Tongue (tissue), 1 donor: ENCODE measurements at regions not wholly inside any gene's neighbourhood (a gene's known extent, or its start where the extent isn't known, plus 50 kb on each side); places are given as distances from the start of the nearest gene placed in this dataset.
"Not testable (repeated sequence)": the region's sequence is repeated elsewhere in the genome, so short reads cannot be mapped to it uniquely, and the experiment has no call there.

Experiments
- DNase-seq: peaks from one replicate; pipeline ENCODE4 v3.0.0-alpha.2; 2015

DNA sequence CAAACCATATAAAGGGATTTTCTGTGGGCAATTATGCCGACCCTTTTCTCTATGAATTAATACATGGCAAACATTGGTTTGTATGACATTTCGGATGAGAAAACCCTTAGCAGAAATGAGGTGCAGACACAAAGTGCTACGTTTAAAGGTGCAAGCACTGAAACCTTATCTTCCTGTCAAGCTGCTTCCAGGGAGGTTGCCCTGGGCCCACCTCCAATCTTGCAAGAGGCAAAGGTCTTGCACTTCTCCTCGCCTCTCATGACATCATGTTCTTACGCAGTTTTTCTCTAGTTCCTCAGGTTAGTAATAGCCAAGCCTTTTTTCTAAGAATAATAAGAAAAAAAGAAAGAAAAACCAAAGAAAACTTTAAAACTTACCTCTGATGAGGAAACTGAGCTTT, 220.1 kb downstream of the DHX15 start:
- DNase-seq = no peak

DNA sequence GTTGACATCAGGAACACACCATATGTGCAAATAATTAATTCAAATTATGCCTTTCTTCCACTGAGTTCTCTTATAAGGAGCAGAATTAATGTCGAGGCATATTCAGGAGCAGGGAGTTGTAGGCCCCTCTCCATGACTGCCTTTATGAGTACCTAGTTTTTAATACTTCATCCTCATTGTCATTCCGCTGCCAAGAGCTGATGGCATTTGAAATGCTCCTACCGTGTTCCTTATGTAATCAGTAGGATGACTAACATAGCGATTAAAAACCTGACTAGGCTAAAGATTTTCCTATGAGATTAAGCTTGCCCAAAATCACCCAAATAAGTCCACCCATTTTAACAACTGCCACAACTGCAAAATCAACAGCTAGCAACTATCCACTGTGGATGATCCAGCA, 220.6 kb downstream of the DHX15 start:
- no peak for DNase-seq

GRCh38 chr4:24352112-24352511, 232.2 kb downstream of the DHX15 start:
- no peak for DNase-seq

DNA sequence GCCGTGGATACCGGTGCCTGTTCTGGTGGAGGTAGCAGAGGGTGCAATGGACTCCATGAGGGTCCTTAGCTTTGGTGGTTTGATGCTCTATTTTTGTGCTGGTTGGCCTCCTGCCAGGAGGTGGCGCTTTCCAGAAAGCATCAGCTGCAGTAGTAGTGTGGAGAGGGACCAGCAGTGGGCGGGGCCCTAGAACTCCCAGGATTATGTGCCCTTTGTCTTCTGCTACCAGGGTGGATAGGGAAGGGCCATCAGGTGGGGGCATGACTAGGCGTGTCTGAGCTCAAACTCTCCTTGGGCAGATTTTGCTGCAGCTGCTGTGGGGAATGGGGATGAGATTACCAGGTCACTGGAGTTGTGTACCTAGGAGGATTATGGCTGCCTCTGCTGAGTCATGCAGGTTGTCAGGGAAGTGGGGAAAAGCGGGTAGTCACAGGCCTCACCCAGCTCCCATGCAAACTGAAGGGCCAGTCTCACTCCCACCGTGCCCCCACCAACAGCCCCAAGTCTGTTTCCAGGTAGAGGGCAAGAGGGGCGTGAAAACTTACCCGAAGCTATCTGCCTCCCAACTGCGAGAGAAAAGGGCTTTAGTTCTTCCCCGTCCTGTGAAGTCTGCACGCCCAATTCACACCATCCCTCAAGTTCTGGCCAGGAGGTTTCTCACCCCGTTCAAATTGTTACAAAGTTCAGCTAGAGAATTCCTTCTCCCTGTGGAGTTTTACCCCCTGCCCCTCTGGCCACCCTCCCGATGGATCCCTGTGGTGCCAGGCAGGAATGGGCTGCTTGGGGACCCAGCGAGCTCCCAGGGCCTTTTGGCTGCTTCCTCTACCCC, 235.0 kb downstream of the DHX15 start:
- not testable (repeated sequence) for DNase-seq

GRCh38 chr4:24339260-24339659, 245.1 kb downstream of the DHX15 start:
- no peak for DNase-seq

DNA sequence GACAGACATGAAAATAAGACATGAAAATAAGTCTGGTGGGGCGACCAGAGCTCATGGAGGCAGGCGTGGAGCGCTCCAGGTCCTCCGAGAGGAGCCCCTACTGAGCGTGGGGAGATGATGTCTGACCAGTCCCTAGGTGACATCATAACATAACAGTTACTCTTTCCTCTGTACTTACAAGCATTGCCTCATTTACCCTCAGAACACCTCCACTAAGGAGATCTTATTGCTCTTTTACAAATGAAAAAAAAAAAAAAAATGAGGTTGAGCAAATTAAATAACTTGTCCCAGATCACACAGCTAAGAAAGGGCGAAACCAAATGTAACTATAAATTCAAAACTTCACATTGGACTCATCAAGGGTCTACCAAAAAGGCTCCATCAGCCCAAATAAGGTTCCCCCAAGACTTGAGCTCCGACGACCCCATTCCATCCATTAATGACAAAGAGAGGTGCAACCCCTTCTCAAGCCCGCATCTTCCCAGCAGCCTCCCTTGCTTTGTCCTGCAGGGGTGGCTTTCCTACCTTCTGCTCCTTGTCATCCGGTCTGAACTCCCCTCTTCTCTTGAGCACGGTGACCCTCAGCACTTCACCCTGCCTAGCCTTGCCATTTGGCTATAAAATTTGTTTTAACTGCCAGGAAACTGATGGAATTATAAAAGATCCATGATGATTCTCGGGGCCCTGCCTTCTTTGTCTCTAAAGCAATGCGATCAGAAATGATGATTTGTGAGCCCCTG, 246.7 kb downstream of the DHX15 start:
- DNase-seq = no peak

DNA sequence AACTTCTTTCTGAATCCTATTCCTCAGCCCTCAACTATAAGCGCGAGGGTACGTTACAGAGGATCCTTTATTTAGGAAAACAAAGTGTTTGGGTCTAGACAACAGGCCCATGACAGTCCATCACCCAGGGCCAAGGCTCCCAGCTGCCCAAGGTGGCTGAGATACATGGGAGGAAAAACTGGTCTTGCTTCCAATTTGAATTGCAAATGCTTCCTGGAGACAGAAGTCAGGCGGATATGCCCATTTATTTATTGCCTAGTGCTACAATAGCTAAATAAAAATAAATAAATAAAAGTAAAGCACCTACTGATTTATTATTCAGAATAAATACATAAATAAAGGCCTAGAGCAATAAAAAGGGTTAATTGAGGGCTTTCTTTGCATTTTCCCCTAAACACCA, 248.7 kb downstream of the DHX15 start:
- no peak for DNase-seq

DNA sequence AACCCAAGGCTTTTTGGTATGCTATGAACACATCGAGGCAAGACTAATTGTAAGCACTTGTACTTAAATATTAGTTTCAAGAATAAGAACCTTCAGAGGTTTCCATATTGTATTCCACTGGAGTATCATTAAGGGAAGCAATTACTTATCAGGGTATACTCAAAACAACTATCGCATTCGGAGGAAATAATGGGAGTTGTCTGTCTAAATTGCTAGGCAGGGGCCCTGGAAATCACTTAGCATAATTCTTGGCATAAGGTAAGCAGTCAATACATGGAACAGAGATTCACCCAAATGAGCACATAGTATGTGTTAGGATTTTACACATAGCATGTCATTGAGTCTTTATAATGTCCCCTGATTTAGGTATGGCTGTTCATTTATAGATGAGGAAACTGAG, 249.4 kb downstream of the DHX15 start:
- no peak for DNase-seq

GRCh38 chr4:24330573-24330972, 253.8 kb downstream of the DHX15 start:
- DNase-seq = no peak

DNA sequence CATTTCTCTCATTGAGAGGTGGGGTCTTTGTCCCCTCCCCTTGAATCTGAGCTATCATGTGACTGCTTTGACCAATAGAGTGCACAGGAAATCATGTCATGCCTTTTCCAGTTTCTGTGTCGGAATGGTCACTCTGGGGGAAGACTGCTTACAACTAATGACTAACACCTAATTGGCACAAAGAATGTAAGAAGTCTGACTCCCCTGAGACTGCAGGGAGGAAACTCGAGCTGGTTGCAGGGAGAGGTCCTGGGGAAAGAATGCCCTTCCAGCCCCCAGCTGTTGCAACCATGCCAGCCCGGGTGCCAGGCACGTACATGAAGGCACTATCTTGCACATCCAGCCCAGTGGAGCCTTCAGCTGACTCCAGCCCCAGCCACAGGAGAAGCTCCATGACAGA, 254.2 kb downstream of the DHX15 start:
- DNase-seq = peak; percentile 15

GRCh38 chr4:24328711-24329110, 255.6 kb downstream of the DHX15 start:
- DNase-seq = no peak

- DNase-seq = no peak
Observed at GRCh38 chr4:24328310-24328709, 256.0 kb downstream of the DHX15 start.

DNA sequence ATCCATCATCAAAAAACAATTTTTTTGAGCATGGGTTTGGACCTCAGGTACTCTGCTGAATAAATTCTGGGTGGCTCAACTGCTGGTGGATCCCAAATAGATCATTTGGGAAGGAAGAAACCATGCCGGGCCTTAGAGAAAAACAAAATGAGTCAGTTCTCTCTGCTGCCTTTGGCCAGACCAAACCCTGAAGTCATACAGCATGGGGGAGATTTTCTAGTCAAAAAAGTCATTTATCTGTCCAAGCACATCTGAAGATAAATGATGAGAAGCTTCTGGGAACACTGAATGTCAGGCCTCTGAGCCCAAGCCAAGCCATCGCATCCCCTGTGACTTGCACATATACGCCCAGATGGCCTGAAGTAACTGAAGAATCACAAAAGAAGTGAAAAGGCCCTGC, 261.4 kb downstream of the DHX15 start:
- DNase-seq = no peak

- DNase-seq = peak; percentile 13
Observed at GRCh38 chr4:24322511-24322910, 261.8 kb downstream of the DHX15 start.

- DNase-seq = no peak
Observed at GRCh38 chr4:24321616-24322015, 262.7 kb downstream of the DHX15 start.

DNA sequence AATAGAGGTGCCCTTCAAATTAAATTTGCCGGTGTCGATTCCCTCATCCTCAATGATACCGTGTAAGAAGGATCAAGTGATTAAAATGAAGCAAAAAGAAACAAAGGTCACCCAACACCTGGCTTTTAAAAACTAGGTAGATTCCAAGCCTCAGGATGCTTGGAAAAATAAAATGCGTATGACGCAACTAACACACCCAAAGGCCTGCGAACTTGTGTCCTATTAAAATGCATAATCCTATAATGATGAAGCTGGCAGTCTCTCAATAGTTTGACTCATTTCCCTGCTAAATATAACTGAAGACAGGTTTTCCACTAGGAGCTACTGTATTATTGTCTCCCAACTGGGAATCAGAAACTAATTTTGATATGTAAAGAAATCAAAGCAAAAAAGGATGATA, 263.2 kb downstream of the DHX15 start:
- peak; percentile 7 for DNase-seq

DNA sequence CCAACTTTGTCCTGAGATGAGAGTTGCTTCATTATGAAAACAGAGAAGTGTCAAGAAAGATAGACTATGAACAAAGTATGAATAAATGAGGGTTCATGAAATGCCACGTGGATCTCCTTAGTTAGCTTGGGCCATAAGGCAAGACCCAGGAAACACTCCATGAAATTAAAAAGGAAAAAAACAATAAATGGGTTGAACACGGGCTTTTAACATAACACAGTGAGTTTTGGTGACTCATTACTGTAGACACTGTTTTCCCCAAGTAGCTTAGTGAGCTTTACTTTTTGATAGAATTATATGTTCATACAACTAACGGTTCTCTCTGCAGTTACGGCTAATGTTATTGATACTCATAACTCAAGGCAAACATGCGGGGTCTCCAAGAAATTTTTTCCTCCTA, 265.0 kb downstream of the DHX15 start:
- DNase-seq = no peak

GRCh38 chr4:24315056-24315455, 269.3 kb downstream of the DHX15 start:
- no peak for DNase-seq

GRCh38 chr4:24312261-24312913, 272.0 kb downstream of the DHX15 start:
- DNase-seq = no peak

DNA sequence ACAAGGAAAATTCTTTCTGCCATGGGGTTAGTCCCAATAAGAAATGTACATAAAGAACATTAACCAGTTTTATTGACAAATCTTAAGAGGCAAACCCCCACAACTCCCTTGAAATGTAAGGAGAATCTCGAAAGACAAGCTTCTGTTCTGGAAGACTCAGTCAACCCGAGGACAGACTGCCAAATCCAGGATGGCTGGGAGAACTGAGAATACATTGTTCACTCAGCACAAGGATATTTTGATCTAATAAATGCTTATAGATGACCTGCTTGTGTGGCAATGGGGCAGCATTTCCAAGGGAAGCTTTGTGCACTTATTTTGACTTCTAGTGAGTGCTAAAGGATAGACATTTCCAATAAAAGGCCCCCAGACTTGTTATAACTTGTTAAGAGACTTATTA, 280.4 kb downstream of the DHX15 start:
- peak; percentile 12 for DNase-seq

GRCh38 chr4:24298911-24299310, 285.4 kb downstream of the DHX15 start:
- DNase-seq = peak; percentile 57

DNA sequence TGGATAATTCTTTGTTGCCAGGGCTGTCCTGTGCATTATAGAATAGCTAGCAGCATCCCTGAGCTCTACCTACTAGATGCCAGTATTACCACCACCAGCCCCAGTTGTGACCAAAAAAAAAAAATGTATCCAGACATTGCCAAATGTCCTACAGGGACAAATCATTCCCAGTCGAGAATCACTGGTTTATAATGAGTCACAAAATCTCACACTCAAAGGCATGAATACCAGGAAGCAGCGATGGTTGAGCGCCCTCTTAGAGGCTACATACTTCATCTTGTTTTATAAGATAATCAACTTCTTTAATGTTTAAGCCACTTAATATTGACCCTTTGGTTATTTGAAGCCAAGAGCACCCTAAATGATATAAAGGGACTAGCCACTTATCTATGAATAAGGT, 297.3 kb downstream of the DHX15 start:
- no peak for DNase-seq

GRCh38 chr4:24285759-24286158, 298.6 kb downstream of the DHX15 start:
- peak; percentile 46 for DNase-seq
